Stomach (tissue), 4 donors: ENCODE measurements at regions not wholly inside any gene's neighbourhood (a gene's known extent, or its start where the extent isn't known, plus 50 kb on each side); places are given as distances from the start of the nearest gene placed in this dataset.

Experiments used
- EP300 ChIP-seq: sonication (generic); formaldehyde crosslinking; IDR thresholded peaks from one replicate; pipeline ENCODE4 v1.6.1; 2017; ENCODE audit warnings: antibody characterized with exemption
- POLR2A ChIP-seq, 4 donors: fragments of 450-650 bp; IDR thresholded peaks; one replicate each; pipeline ENCODE4 v1.6.1; 2016; ENCODE audit warnings: antibody characterized with exemption in 4 of 4, control low read depth in 2 of 4, mild to moderate bottlenecking in 1 of 4, moderate library complexity in 1 of 4
- TF ChIP-seq, protein P1 (sequence below), 7 experiments: fragments of 450-650 bp in 4 of 7; fragments of 200-600 bp in 3 of 7; sonication (generic) in 3 of 7; IDR thresholded peaks; one replicate each; pipeline ENCODE4 v1.5.1; 2016 to 2019; ENCODE audit warnings: antibody characterized with exemption in 7 of 7, control low read depth in 2 of 7, mild to moderate bottlenecking in 1 of 7

DNA sequence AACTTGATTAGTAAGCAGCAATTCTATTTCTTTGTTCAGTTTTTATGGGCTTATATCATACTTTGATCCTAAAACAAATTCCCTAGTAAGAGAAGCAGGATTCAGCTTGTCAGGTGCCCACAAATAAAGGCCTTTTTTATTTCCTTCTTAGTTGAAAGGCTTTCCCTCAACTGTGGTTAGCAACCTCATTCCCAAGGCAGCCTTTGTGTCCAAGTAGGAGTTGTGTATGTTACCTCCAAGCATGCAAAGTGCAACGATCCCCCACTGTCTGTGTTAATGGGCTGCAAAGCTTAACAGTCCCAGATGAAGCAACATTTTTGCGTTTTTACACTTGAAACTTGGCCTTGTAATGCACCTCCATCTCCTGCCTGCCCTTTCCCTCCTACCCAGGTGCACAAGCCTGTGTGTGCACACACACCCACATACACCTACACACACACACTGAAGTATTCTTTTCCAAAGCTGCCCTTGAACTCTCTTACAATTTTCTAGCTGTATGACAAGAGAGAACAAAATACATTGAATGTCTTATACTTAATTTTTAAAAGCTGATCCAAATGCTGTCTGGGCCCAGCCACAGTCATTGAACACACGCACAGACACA, 278.2 kb downstream of the SNX13 start:
- TF ChIP-seq, protein P1, sequence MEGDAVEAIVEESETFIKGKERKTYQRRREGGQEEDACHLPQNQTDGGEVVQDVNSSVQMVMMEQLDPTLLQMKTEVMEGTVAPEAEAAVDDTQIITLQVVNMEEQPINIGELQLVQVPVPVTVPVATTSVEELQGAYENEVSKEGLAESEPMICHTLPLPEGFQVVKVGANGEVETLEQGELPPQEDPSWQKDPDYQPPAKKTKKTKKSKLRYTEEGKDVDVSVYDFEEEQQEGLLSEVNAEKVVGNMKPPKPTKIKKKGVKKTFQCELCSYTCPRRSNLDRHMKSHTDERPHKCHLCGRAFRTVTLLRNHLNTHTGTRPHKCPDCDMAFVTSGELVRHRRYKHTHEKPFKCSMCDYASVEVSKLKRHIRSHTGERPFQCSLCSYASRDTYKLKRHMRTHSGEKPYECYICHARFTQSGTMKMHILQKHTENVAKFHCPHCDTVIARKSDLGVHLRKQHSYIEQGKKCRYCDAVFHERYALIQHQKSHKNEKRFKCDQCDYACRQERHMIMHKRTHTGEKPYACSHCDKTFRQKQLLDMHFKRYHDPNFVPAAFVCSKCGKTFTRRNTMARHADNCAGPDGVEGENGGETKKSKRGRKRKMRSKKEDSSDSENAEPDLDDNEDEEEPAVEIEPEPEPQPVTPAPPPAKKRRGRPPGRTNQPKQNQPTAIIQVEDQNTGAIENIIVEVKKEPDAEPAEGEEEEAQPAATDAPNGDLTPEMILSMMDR (IDR thresholded peaks at IDR 0.05): no peak
- TF ChIP-seq EP300: no peak
- TF ChIP-seq POLR2A (IDR thresholded peaks at IDR 0.05): no peak
